Uterus (tissue), 3 donors: ENCODE measurements at regions not wholly inside any gene's neighbourhood (a gene's known extent, or its start where the extent isn't known, plus 50 kb on each side); places are given as distances from the start of the nearest gene placed in this dataset.

ENCODE experiments used
- DNase-seq, 2 donors: peaks; one replicate each; pipeline ENCODE4 v3.0.0-alpha.2; 2019 to 2020
- H3K27ac ChIP-seq, 2 donors: fragments of 200-600 bp; sonication (generic); 1 replicate in 1 of 2; 2 replicates in 1 of 2; pipeline ENCODE4 v1.5.1; 2016 to 2018
- H3K27me3 ChIP-seq, 2 donors: fragments of 200-600 bp; sonication (generic); one replicate each; pipeline ENCODE4 v1.5.1; 2018 to 2019; ENCODE audit warnings: control low read depth in 1 of 2
- H3K36me3 ChIP-seq, 2 donors: fragments of 200-600 bp; sonication (generic); one replicate each; pipeline ENCODE4 v1.5.1; 2019; ENCODE audit warnings: control low read depth in 1 of 2
- H3K4me1 ChIP-seq, 2 donors: fragments of 200-600 bp; sonication (generic); one replicate each; pipeline ENCODE4 v1.5.1; 2018 to 2019; ENCODE audit warnings: control low read depth in 1 of 2
- H3K4me3 ChIP-seq, 2 donors: fragments of 200-600 bp; sonication (generic); 1 replicate in 1 of 2; 2 replicates in 1 of 2; pipeline ENCODE4 v1.5.1; 2018 to 2019; ENCODE audit warnings: mild to moderate bottlenecking in 1 of 2
- H3K9me3 ChIP-seq, 2 donors: fragments of 200-600 bp; sonication (generic); one replicate each; pipeline ENCODE4 v1.5.1; 2019; ENCODE audit warnings: control low read depth in 1 of 2
- POLR2A ChIP-seq, 2 donors: fragments of 450-650 bp; IDR thresholded peaks; one replicate each; pipeline ENCODE4 v1.6.1; 2016; ENCODE audit warnings: antibody characterized with exemption in 2 of 2, mild to moderate bottlenecking in 1 of 2, moderate library complexity in 1 of 2
- intact Hi-C: fragments of 100-400 bp; cut with DNase I; formaldehyde crosslinking; loops from one replicate; pipeline ENCODE4 v1.15.1; 2023; ENCODE audit warnings: low total_unique reads
- TF ChIP-seq, protein P1 (sequence below), 4 experiments: fragments of 200-600 bp in 2 of 4; fragments of 450-650 bp in 2 of 4; sonication (generic) in 2 of 4; IDR thresholded peaks; one replicate each; pipeline ENCODE4 v1.5.1; 2016 to 2019; ENCODE audit warnings: antibody characterized with exemption in 4 of 4, mild to moderate bottlenecking in 2 of 4, moderate library complexity in 1 of 4
- donor health status: DM: yes; HTN: yes; CAD: no.

DNA sequence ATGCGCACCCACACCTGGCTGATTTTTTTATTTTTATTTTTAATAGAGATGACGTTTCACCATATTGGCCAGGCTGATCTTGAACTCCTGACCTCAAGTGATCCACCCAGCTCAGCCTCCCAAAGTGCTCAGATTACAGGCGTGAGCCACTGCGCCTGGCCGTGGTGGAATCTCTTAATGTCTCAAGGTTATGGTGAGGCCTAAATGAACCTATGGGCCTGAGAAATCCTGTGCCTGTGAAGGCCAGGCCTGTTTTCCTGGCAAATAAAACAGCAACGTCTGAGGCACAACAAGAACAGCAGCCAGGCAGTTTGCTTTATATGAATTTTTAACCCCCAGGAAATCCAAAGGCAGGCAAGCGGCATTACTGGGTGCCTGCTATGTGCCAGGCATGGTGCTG, 297.5 kb upstream of the ZMIZ1 start:
- peaks cover 0 to 2% of the 10 kb centered on the region in 2 donors for H3K4me1 ChIP-seq

DNA sequence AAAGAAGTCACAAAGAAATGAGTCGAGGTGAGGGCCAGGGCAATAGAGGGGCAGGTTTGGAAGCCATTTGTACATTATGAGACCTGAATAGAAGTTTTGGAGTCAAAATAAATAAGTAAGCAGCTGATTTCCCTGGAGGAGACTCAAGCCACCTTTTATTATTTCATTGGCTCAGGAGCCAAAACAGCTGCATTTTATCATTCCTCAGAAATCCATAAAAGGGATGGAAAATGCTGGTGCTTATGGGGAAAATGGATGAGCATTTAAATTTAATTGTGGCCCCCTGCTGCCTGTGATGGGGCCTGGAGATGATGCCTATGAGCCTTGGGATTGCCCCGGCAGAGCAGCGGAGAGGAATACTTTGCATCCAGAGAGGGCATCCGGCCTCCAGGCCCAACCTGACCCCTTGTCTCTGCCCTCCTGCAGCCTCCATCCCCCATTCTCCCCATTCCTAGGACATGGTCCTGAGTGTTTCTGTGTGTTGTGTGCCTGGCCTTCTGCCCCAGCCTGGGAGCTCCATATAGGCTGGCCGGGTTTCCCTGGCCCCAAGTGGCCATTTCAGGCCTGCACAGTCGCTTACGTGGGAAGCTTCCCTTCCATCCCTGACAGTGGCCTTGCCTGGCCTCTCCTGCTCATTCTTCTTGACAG, 296.8 kb upstream of the ZMIZ1 start:
- Histone ChIP-seq H3K4me1 (peaks cover 2% of the 10 kb centered on the region in 2 donors), H3K27me3 (no peaks in the 10 kb centered on the region), H3K36me3 (no peaks in the 10 kb centered on the region), H3K4me3 (no peak overlapping the region), H3K27ac (peak overlapping the region; percentile 79 to 93), H3K9me3 (no peaks in the 10 kb centered on the region)
- peak in 1 of 2 donors; percentile 39 for DNase-seq
- intact Hi-C loops = no loop called here
- no peak for TF ChIP-seq POLR2A (IDR thresholded peaks at IDR 0.05)
- TF ChIP-seq, protein P1, sequence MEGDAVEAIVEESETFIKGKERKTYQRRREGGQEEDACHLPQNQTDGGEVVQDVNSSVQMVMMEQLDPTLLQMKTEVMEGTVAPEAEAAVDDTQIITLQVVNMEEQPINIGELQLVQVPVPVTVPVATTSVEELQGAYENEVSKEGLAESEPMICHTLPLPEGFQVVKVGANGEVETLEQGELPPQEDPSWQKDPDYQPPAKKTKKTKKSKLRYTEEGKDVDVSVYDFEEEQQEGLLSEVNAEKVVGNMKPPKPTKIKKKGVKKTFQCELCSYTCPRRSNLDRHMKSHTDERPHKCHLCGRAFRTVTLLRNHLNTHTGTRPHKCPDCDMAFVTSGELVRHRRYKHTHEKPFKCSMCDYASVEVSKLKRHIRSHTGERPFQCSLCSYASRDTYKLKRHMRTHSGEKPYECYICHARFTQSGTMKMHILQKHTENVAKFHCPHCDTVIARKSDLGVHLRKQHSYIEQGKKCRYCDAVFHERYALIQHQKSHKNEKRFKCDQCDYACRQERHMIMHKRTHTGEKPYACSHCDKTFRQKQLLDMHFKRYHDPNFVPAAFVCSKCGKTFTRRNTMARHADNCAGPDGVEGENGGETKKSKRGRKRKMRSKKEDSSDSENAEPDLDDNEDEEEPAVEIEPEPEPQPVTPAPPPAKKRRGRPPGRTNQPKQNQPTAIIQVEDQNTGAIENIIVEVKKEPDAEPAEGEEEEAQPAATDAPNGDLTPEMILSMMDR (IDR thresholded peaks at IDR 0.05) = no peak

More for the DNA sequence above, 297.5 kb upstream of the ZMIZ1 start:
- Histone ChIP-seq H3K36me3 (no peaks in the 10 kb centered on the region), H3K9me3 (no peaks in the 10 kb centered on the region), H3K27ac (peak overlapping the region; percentile 79 to 93), H3K27me3 (no peaks in the 10 kb centered on the region), H3K4me3 (no peak overlapping the region)
- TF ChIP-seq POLR2A (IDR thresholded peaks at IDR 0.05) = no peak
- TF ChIP-seq, protein P1 (IDR thresholded peaks at IDR 0.05) = no peak
- intact Hi-C loops = no loop called here
- peak in 1 of 2 donors; percentile 22 for DNase-seq

DNA sequence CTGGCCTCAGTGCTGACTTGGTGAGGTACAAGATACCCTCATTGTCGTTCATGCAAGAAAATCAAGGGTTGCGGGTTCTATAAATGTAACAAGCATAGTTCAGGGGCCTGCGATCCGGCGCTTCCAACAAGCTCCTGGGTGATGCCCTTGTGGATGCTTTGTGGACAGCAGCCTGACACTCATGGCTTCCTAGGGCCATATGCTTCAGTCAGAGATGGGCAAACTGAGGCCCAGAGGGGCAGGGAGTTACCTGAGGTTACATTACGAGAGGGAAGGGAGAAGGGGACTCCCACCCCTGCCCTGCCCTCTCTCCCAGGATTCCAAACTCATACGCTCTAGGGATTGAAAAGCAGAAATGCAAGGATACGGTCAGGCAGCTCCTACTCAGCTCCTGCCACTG, 296.3 kb upstream of the ZMIZ1 start:
- peak in 1 of 2 donors; percentile 15 for DNase-seq
- Histone ChIP-seq H3K4me1 (peaks cover 2 to 8% of the 10 kb centered on the region in 2 donors), H3K27ac (peak overlapping the region; percentile 79 to 93), H3K27me3 (no peaks in the 10 kb centered on the region), H3K4me3 (no peak overlapping the region), H3K9me3 (no peaks in the 10 kb centered on the region), H3K36me3 (no peaks in the 10 kb centered on the region)
- TF ChIP-seq, protein P1 (IDR thresholded peaks at IDR 0.05) = no peak
- no peak for TF ChIP-seq POLR2A (IDR thresholded peaks at IDR 0.05)
- intact Hi-C loops = no loop called here

GRCh38 chr10:78772986-78773530, 295.7 kb upstream of the ZMIZ1 start:
- Histone ChIP-seq H3K27me3 (no peaks in the 10 kb centered on the region), H3K36me3 (no peaks in the 10 kb centered on the region), H3K27ac (peak overlapping the region; percentile 79 to 93), H3K4me1 (peaks cover 2 to 9% of the 10 kb centered on the region in 2 donors), H3K9me3 (no peaks in the 10 kb centered on the region), H3K4me3 (no peak overlapping the region)
- peak in 1 of 2 donors; percentile 12 for DNase-seq
- intact Hi-C loops = no loop called here
- no peak for TF ChIP-seq POLR2A (IDR thresholded peaks at IDR 0.05)
- TF ChIP-seq, protein P1 (IDR thresholded peaks at IDR 0.05) = no peak

- TF ChIP-seq, protein P1 (IDR thresholded peaks at IDR 0.05) = no peak
- no peak for TF ChIP-seq POLR2A (IDR thresholded peaks at IDR 0.05)
- intact Hi-C loops = no loop called here
Observed at GRCh38 chr10:78774614-78774998, 294.2 kb upstream of the ZMIZ1 start.

More at GRCh38 chr10:78774614-78774998, 294.2 kb upstream of the ZMIZ1 start:
- no peaks in the 10 kb centered on the region for H3K36me3 ChIP-seq
- peaks cover 2 to 9% of the 10 kb centered on the region in 2 donors for H3K4me1 ChIP-seq
- peak overlapping the region; percentile 53 to 66 for H3K27ac ChIP-seq
- no peak overlapping the region for H3K4me3 ChIP-seq
- no peaks in the 10 kb centered on the region for H3K27me3 ChIP-seq
- no peak for DNase-seq
- no peaks in the 10 kb centered on the region for H3K9me3 ChIP-seq
